ENCODE measurements at regions not wholly inside any gene's neighbourhood (a gene's known extent, or its start where the extent isn't known, plus 50 kb on each side); places are given as distances from the start of the nearest gene placed in this dataset.

DNA sequence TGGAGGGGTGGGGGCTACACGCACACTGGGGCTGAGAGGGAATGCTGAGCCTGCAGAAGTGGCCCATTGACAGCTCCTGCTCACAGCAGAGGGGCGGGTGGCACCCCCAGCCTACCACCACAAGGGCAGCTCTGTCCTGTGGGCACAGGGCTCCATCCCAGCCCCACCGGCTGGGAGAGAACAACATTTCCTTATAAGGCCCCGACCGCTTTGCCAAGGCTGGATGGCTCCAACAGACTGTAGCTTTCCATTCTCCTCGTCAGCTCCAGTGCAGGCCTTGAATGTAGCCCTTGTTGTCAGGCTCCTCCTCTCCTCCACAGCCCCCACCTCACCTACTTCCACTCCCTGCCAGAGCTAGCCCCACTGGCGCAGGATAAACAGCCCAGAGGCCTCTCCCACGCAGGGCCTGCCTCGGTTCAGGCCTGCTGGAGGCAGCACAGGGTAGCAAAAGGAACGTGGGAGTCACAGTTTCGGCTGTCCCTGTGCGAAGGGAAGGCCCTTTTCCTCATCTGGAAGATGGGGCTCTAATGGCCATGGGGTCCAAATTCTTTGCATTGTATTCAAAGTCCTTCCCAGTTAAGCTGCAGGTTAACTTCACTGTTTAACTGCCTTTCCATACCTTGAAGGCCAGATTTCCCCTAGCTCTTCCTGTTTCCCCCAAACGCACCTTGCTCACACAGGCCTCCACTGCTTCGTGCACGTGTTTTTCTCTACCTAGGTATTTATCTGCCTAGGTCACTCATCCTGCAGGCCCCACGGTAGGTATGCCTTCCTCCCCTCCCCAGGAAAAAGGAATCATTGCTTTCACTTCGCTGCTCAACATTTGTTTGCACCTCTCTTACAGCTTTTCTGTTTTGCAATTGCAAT, 101.6 kb upstream of the LPP start:
- H3K36me3 ChIP-seq (ENCODE audit: control insufficient read depth in 4 of 4, insufficient read depth in 3 of 4, low read depth in 1 of 4, low read length in 3 of 4): no peaks in the 10 kb centered on the region
- no peak overlapping the region for H3K9ac ChIP-seq (ENCODE audit: low read depth in 1 of 2, low read length in 2 of 2)
- H3K27me3 ChIP-seq (ENCODE audit: control insufficient read depth in 4 of 4, insufficient read depth in 4 of 4, low read length in 3 of 4): no peaks in the 10 kb centered on the region
- no peak for DNase-seq (ENCODE audit: low spot score)
- no peak overlapping the region for H3K4me3 ChIP-seq (ENCODE audit: low read depth in 1 of 3, low read length in 3 of 3)
- WGBS: 78% methylated on average over 17 of the region's 17 CpGs
- no peak overlapping the region for H3K27ac ChIP-seq (ENCODE audit: low read depth in 1 of 2, low read length in 2 of 2)
- no peaks in the 10 kb centered on the region for H3K9me3 ChIP-seq (ENCODE audit: control insufficient read depth in 4 of 4, low read length in 3 of 4)
- H3K4me1 ChIP-seq (ENCODE audit: control insufficient read depth in 4 of 4, insufficient read depth in 4 of 4, low read length in 3 of 4): peaks cover 0 to 12% (median 7%) of the 10 kb centered on the region in 4 donors
- TF ChIP-seq RAD21 (IDR thresholded peaks at IDR 0.05) (peak; percentile 46 to 74), SP1 (IDR thresholded peaks at IDR 0.05) (no peak), CTCF (IDR thresholded peaks at IDR 0.05; ENCODE audit: low read depth, low read length, missing input control) (peak; percentile 14)

GRCh38 chr3:188053036-188053340, 101.0 kb upstream of the LPP start:
- H3K36me3 ChIP-seq (ENCODE audit: control insufficient read depth in 4 of 4, insufficient read depth in 3 of 4, low read depth in 1 of 4, low read length in 3 of 4): no peaks in the 10 kb centered on the region
- 56% methylated on average over 1 of the region's 1 CpG for WGBS
- no peak overlapping the region for H3K4me3 ChIP-seq (ENCODE audit: low read depth in 1 of 3, low read length in 3 of 3)
- no peak for TF ChIP-seq RAD21 (IDR thresholded peaks at IDR 0.05)
- TF ChIP-seq GABPA (IDR thresholded peaks at IDR 0.05 in 1 of 2, conservative IDR thresholded peaks at IDR 0.05 in 1 of 2): no peak
- no peak for TF ChIP-seq NR2F2 (IDR thresholded peaks at IDR 0.05)
- no peak for TF ChIP-seq SP1 (IDR thresholded peaks at IDR 0.05)
- no peak for TF ChIP-seq CTCF (IDR thresholded peaks at IDR 0.05; ENCODE audit: low read depth, low read length, missing input control)
- TF ChIP-seq ATF3 (IDR thresholded peaks at IDR 0.05): no peak
- TF ChIP-seq JUND (IDR thresholded peaks at IDR 0.05): no peak
- TF ChIP-seq HNF4G (IDR thresholded peaks at IDR 0.05): no peak
- no peak for TF ChIP-seq FOXA2 (IDR thresholded peaks at IDR 0.05)
- TF ChIP-seq RXRA (IDR thresholded peaks at IDR 0.05): no peak
- no peak for TF ChIP-seq EGR1 (IDR thresholded peaks at IDR 0.05; ENCODE audit: low read depth in 2 of 2)
- TF ChIP-seq TAF1 (conservative IDR thresholded peaks at IDR 0.05): no peak
- no peak for TF ChIP-seq MAX (IDR thresholded peaks at IDR 0.05)
- TF ChIP-seq, protein P1, sequence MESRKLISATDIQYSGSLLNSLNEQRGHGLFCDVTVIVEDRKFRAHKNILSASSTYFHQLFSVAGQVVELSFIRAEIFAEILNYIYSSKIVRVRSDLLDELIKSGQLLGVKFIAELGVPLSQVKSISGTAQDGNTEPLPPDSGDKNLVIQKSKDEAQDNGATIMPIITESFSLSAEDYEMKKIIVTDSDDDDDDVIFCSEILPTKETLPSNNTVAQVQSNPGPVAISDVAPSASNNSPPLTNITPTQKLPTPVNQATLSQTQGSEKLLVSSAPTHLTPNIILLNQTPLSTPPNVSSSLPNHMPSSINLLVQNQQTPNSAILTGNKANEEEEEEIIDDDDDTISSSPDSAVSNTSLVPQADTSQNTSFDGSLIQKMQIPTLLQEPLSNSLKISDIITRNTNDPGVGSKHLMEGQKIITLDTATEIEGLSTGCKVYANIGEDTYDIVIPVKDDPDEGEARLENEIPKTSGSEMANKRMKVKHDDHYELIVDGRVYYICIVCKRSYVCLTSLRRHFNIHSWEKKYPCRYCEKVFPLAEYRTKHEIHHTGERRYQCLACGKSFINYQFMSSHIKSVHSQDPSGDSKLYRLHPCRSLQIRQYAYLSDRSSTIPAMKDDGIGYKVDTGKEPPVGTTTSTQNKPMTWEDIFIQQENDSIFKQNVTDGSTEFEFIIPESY (IDR thresholded peaks at IDR 0.05): no peak
- no peak for TF ChIP-seq FOXA1 (IDR thresholded peaks at IDR 0.05)
- TF ChIP-seq HNF4A (conservative IDR thresholded peaks at IDR 0.05): no peak
- TF ChIP-seq, protein P2, sequence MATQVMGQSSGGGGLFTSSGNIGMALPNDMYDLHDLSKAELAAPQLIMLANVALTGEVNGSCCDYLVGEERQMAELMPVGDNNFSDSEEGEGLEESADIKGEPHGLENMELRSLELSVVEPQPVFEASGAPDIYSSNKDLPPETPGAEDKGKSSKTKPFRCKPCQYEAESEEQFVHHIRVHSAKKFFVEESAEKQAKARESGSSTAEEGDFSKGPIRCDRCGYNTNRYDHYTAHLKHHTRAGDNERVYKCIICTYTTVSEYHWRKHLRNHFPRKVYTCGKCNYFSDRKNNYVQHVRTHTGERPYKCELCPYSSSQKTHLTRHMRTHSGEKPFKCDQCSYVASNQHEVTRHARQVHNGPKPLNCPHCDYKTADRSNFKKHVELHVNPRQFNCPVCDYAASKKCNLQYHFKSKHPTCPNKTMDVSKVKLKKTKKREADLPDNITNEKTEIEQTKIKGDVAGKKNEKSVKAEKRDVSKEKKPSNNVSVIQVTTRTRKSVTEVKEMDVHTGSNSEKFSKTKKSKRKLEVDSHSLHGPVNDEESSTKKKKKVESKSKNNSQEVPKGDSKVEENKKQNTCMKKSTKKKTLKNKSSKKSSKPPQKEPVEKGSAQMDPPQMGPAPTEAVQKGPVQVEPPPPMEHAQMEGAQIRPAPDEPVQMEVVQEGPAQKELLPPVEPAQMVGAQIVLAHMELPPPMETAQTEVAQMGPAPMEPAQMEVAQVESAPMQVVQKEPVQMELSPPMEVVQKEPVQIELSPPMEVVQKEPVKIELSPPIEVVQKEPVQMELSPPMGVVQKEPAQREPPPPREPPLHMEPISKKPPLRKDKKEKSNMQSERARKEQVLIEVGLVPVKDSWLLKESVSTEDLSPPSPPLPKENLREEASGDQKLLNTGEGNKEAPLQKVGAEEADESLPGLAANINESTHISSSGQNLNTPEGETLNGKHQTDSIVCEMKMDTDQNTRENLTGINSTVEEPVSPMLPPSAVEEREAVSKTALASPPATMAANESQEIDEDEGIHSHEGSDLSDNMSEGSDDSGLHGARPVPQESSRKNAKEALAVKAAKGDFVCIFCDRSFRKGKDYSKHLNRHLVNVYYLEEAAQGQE (IDR thresholded peaks at IDR 0.05): no peak
- no peak for TF ChIP-seq YY1 (IDR thresholded peaks at IDR 0.05)
- H3K9ac ChIP-seq (ENCODE audit: low read depth in 1 of 2, low read length in 2 of 2): no peak overlapping the region
- H3K4me1 ChIP-seq (ENCODE audit: control insufficient read depth in 4 of 4, insufficient read depth in 4 of 4, low read length in 3 of 4): peaks cover 0 to 12% (median 7%) of the 10 kb centered on the region in 4 donors
- H3K27ac ChIP-seq (ENCODE audit: low read depth in 1 of 2, low read length in 2 of 2): no peak overlapping the region
- H3K27me3 ChIP-seq (ENCODE audit: control insufficient read depth in 4 of 4, insufficient read depth in 4 of 4, low read length in 3 of 4): no peaks in the 10 kb centered on the region
- no peak for DNase-seq (ENCODE audit: low spot score)
- H3K9me3 ChIP-seq (ENCODE audit: control insufficient read depth in 4 of 4, low read length in 3 of 4): no peaks in the 10 kb centered on the region

All from liver (tissue), 8 donors.